Body of pancreas (tissue), 4 donors: ENCODE measurements at regions not wholly inside any gene's neighbourhood (a gene's known extent, or its start where the extent isn't known, plus 50 kb on each side); places are given as distances from the start of the nearest gene placed in this dataset.

Source experiments
- ATAC-seq: fragments of 150-250 bp; one replicate; pipeline ENCODE4 v1.9.1; 2016
- DNase-seq, 4 donors: peaks; one replicate each; pipeline ENCODE4 v3.0.0-alpha.2; 2019
- H3K27ac ChIP-seq, 4 donors: fragments of 200-600 bp; sonication (generic); 1 replicate in 3 of 4; 2 replicates in 1 of 4; pipeline versions ENCODE4 v1.5.1 to v1.6.1; 2016 to 2019; ENCODE audit warnings: mild to moderate bottlenecking in 1 of 4, mixed read lengths in 1 of 4, moderate library complexity in 1 of 4
- H3K27me3 ChIP-seq, 2 donors: fragments of 200-600 bp; sonication (generic); one replicate each; pipeline ENCODE4 v1.6.0; 2016; ENCODE audit warnings: mild to moderate bottlenecking in 1 of 2
- H3K36me3 ChIP-seq, 2 donors: fragments of 200-600 bp; sonication (generic); replicated peaks in 1 of 2; 2 replicates each; pipeline ENCODE4 v1.5.1; 2016; ENCODE audit warnings: low read depth in 2 of 2; ENCODE audit not compliant: insufficient read depth in 1 of 2
- H3K4me1 ChIP-seq: fragments of 200-600 bp; sonication (generic); one replicate; pipeline ENCODE4 v1.6.0; 2016
- H3K4me3 ChIP-seq, 2 donors: fragments of 200-600 bp; sonication (generic); 1 replicate in 1 of 2; 2 replicates in 1 of 2; pipeline ENCODE4 v1.5.1; 2016 to 2019
- H3K9me3 ChIP-seq, 3 donors: fragments of 200-600 bp; sonication (generic); 1 replicate in 2 of 3; 2 replicates in 1 of 3; pipeline ENCODE4 v1.5.1; 2016
- CTCF ChIP-seq, 7 experiments: fragments of 450-650 bp in 4 of 7; fragments of 200-600 bp in 3 of 7; sonication (generic) in 3 of 7; IDR thresholded peaks; one replicate each; pipeline ENCODE4 v1.5.1; 2016 to 2019; ENCODE audit warnings: antibody characterized with exemption in 7 of 7
- POLR2A ChIP-seq, 3 donors: fragments of 450-650 bp; IDR thresholded peaks; one replicate each; pipeline ENCODE4 v1.6.1; 2016; ENCODE audit warnings: antibody characterized with exemption in 3 of 3, mild to moderate bottlenecking in 2 of 3
- WGBS, 2 donors: methylation state at CpG; one replicate each; pipeline ENCODE4 v1.1.5; 2017; 5-methylcytosine and 5-hydroxymethylcytosine counted together
- intact Hi-C: fragments of 100-400 bp; cut with DNase I; formaldehyde crosslinking; loops from one replicate; pipeline ENCODE4 v1.15.1; 2023

- intact Hi-C loops: no loop called here
- WGBS, 2 donors: 59 to 63% methylated on average over 3 of the region's 3 CpGs
- Histone ChIP-seq H3K9me3 (no peaks in the 10 kb centered on the region), H3K27ac (no peak overlapping the region), H3K4me3 (no peak overlapping the region), H3K27me3 (no peaks in the 10 kb centered on the region), H3K4me1 (no peaks in the 10 kb centered on the region), H3K36me3 (no peaks in the 10 kb centered on the region)
- DNase-seq (no peak), ATAC-seq (no peak)
- TF ChIP-seq CTCF (IDR thresholded peaks at IDR 0.05) (no peak), POLR2A (IDR thresholded peaks at IDR 0.05) (no peak)
These were observed 1851.6 kb downstream of the TP53TG3F start for GRCh38 chr16:35310999-35311398.

- intact Hi-C loops: no loop called here
- Histone ChIP-seq H3K36me3 (no peaks in the 10 kb centered on the region), H3K27me3 (no peaks in the 10 kb centered on the region), H3K4me3 (no peak overlapping the region), H3K4me1 (no peaks in the 10 kb centered on the region), H3K27ac (no peak overlapping the region), H3K9me3 (no peaks in the 10 kb centered on the region)
- DNase-seq (no peak), ATAC-seq (no peak)
- WGBS, 2 donors: 0 to 41% methylated on average over 1 to 10 of the region's 10 CpGs
- TF ChIP-seq POLR2A (IDR thresholded peaks at IDR 0.05): no peak
- TF ChIP-seq CTCF (IDR thresholded peaks at IDR 0.05): no peak
These were observed 1852.1 kb downstream of the TP53TG3F start for GRCh38 chr16:35311475-35311874.

GRCh38 chr16:35314298-35314697 lies 1854.9 kb downstream of the TP53TG3F start:
- no peak overlapping the region for H3K4me3 ChIP-seq
- DNase-seq (no peak), ATAC-seq (no peak)
- no peaks in the 10 kb centered on the region for H3K9me3 ChIP-seq
- H3K36me3 ChIP-seq: no peaks in the 10 kb centered on the region
- WGBS, 2 donors: 18 to 29% methylated on average over 3 of the region's 3 CpGs
- intact Hi-C loops: no loop called here
- no peak overlapping the region for H3K27ac ChIP-seq
- TF ChIP-seq POLR2A (IDR thresholded peaks at IDR 0.05) (no peak), CTCF (IDR thresholded peaks at IDR 0.05) (no peak)
- H3K4me1 ChIP-seq: no peaks in the 10 kb centered on the region
- no peaks in the 10 kb centered on the region for H3K27me3 ChIP-seq

- no peak overlapping the region for H3K4me3 ChIP-seq
- intact Hi-C loops: no loop called here
- H3K27ac ChIP-seq: no peak overlapping the region
- no peaks in the 10 kb centered on the region for H3K36me3 ChIP-seq
- no peaks in the 10 kb centered on the region for H3K4me1 ChIP-seq
- H3K9me3 ChIP-seq: no peaks in the 10 kb centered on the region
- 47 to 52% methylated on average over 2 of the region's 2 CpGs for whole genome bisulfite sequencing, 2 donors
- no peak for ATAC-seq
- DNase-seq: no peak
- no peaks in the 10 kb centered on the region for H3K27me3 ChIP-seq
- TF ChIP-seq CTCF (IDR thresholded peaks at IDR 0.05) (no peak), POLR2A (IDR thresholded peaks at IDR 0.05) (no peak)
These were observed 1860.3 kb downstream of the TP53TG3F start for GRCh38 chr16:35319536-35320192.

- Histone ChIP-seq H3K27me3 (no peaks in the 10 kb centered on the region), H3K4me1 (no peaks in the 10 kb centered on the region), H3K36me3 (no peaks in the 10 kb centered on the region), H3K4me3 (no peak overlapping the region), H3K27ac (no peak overlapping the region), H3K9me3 (no peaks in the 10 kb centered on the region)
- intact Hi-C loops: no loop called here
- no peak for TF ChIP-seq CTCF (IDR thresholded peaks at IDR 0.05)
- ATAC-seq (no peak), DNase-seq (no peak)
- WGBS, 2 donors: 43 to 44% methylated on average over 3 of the region's 3 CpGs
These were observed 1866.5 kb downstream of the TP53TG3F start for GRCh38 chr16:35325936-35326335.
